ENCODE measurements at regions not wholly inside any gene's neighbourhood (a gene's known extent, or its start where the extent isn't known, plus 50 kb on each side); places are given as distances from the start of the nearest gene placed in this dataset.
"Not testable (repeated sequence)": the region's sequence is repeated elsewhere in the genome, so short reads cannot be mapped to it uniquely, and the experiment has no call there.

- H3K4me3 ChIP-seq (ENCODE audit: low read depth, low read length); DNase-seq (ENCODE audit: low read depth): not testable (repeated sequence)
Measured at GRCh38 chr13:109264603-109265437, 521.6 kb downstream of the IRS2 start.

- DNase-seq (ENCODE audit: low read depth); H3K4me3 ChIP-seq (ENCODE audit: low read depth, low read length): not testable (repeated sequence)
Measured at GRCh38 chr13:109257761-109258157, 528.6 kb downstream of the IRS2 start.
